Stomach (tissue), 4 donors: ENCODE measurements at regions not wholly inside any gene's neighbourhood (a gene's known extent, or its start where the extent isn't known, plus 50 kb on each side); places are given as distances from the start of the nearest gene placed in this dataset.

Experiments used
- CTCF ChIP-seq, 7 experiments: fragments of 450-650 bp in 4 of 7; fragments of 200-600 bp in 3 of 7; sonication (generic) in 3 of 7; IDR thresholded peaks; one replicate each; pipeline ENCODE4 v1.5.1; 2016 to 2019; ENCODE audit warnings: antibody characterized with exemption in 7 of 7, control low read depth in 2 of 7, mild to moderate bottlenecking in 1 of 7
- EP300 ChIP-seq: sonication (generic); formaldehyde crosslinking; IDR thresholded peaks from one replicate; pipeline ENCODE4 v1.6.1; 2017; ENCODE audit warnings: antibody characterized with exemption
- POLR2A ChIP-seq, 4 donors: fragments of 450-650 bp; IDR thresholded peaks; one replicate each; pipeline ENCODE4 v1.6.1; 2016; ENCODE audit warnings: antibody characterized with exemption in 4 of 4, control low read depth in 2 of 4, mild to moderate bottlenecking in 1 of 4, moderate library complexity in 1 of 4
- POLR2AphosphoS5 ChIP-seq, 3 donors: sonication (generic); formaldehyde crosslinking; IDR thresholded peaks; one replicate each; pipeline ENCODE4 v1.6.1; 2016; ENCODE audit warnings: antibody characterized with exemption in 3 of 3

GRCh38 chr6:100296810-100297544 lies 167.7 kb downstream of the SIM1 start:
- no peak for TF ChIP-seq CTCF (IDR thresholded peaks at IDR 0.05)
- no peak for TF ChIP-seq POLR2A (IDR thresholded peaks at IDR 0.05)
- TF ChIP-seq EP300 = no peak
- no peak for TF ChIP-seq POLR2AphosphoS5 (IDR thresholded peaks at IDR 0.05)
